IPS-15b (cell line): ENCODE measurements at regions not wholly inside any gene's neighbourhood (a gene's known extent, or its start where the extent isn't known, plus 50 kb on each side); places are given as distances from the start of the nearest gene placed in this dataset.

Experiments
- H3K27me3 ChIP-seq: one replicate; pipeline ENCODE4 v1.6.1; 2013; ENCODE audit warnings: low read length; ENCODE audit not compliant: control insufficient read depth, insufficient read depth
- H3K36me3 ChIP-seq: one replicate; pipeline ENCODE4 v1.6.1; 2013; ENCODE audit warnings: low read length; ENCODE audit not compliant: control insufficient read depth, insufficient read depth
- H3K4me1 ChIP-seq: one replicate; pipeline ENCODE4 v1.6.1; 2013; ENCODE audit warnings: mild to moderate bottlenecking, low read length; ENCODE audit not compliant: control insufficient read depth, insufficient read depth
- H3K4me3 ChIP-seq: one replicate; pipeline ENCODE4 v1.5.1; 2013; ENCODE audit warnings: low read depth, low read length
- H3K9ac ChIP-seq: one replicate; pipeline ENCODE4 v1.6.1; 2013; ENCODE audit warnings: low read depth, mild to moderate bottlenecking, low read length
- H3K9me3 ChIP-seq: one replicate; pipeline ENCODE4 v1.6.1; 2013; ENCODE audit warnings: mild to moderate bottlenecking, low read length; ENCODE audit not compliant: control insufficient read depth, insufficient read depth

DNA sequence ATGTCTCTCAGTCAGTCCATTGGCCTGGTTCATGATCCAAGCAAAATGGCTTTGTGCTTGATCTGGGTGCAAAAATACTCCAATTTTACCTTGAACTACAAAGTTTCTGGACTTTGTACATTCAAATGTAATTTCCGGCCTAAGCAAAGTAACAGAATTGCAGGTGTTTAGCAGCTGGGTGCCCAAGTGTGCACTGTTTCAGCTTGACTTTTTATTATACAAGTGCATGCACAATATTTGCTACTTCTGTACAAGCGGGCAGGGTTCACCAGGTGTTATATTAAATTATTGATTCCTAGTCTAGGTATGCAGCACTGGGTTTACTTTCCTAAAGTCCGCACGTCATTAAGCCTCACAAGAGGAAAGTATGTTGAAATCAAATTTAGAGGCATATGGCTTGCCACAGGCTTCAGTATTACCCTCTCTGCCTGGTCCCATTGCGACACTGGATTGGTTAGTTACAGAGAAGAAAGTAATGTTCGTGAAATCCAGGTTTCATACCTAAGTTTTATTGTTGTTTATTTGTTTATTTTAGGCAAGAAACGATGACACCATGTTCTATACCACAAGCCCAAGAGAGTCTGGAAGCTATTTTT is 376.9 kb upstream of the CTSO start:
- H3K27me3 ChIP-seq, result no peaks in the 10 kb centered on the region
- H3K36me3 ChIP-seq, result no peaks in the 10 kb centered on the region
- no peak overlapping the region for H3K9ac ChIP-seq
- no peaks in the 10 kb centered on the region for H3K9me3 ChIP-seq
- peaks cover 3% of the 10 kb centered on the region for H3K4me1 ChIP-seq
- no peak overlapping the region for H3K4me3 ChIP-seq

DNA sequence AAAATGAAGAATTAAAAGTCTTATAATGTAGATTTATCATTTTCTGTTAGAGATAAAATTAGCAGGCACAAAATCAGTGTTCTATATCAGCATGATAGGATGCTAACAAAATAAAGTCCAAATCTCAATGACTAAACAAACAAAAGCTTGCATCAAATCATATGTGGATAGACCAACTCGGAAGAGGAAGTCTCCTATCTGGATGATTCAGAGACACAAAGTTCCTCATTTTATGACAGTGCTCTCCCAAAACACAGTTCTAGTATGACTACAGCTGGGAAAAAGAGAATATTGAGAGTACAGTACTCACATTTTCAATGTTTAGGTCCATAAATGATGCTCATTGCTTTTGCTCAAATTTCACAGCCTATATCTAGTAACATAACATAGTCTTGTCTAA is 376.1 kb upstream of the CTSO start:
- H3K27me3 ChIP-seq, result no peaks in the 10 kb centered on the region
- H3K9ac ChIP-seq, result no peak overlapping the region
- peaks cover 3% of the 10 kb centered on the region for H3K4me1 ChIP-seq
- no peak overlapping the region for H3K4me3 ChIP-seq
- H3K9me3 ChIP-seq, result no peaks in the 10 kb centered on the region
- H3K36me3 ChIP-seq, result no peaks in the 10 kb centered on the region

GRCh38 chr4:156328882-156329281 is 375.2 kb upstream of the CTSO start:
- Histone ChIP-seq H3K27me3 (no peaks in the 10 kb centered on the region), H3K4me3 (no peak overlapping the region), H3K36me3 (no peaks in the 10 kb centered on the region), H3K9ac (no peak overlapping the region), H3K9me3 (no peaks in the 10 kb centered on the region), H3K4me1 (no peaks in the 10 kb centered on the region)

DNA sequence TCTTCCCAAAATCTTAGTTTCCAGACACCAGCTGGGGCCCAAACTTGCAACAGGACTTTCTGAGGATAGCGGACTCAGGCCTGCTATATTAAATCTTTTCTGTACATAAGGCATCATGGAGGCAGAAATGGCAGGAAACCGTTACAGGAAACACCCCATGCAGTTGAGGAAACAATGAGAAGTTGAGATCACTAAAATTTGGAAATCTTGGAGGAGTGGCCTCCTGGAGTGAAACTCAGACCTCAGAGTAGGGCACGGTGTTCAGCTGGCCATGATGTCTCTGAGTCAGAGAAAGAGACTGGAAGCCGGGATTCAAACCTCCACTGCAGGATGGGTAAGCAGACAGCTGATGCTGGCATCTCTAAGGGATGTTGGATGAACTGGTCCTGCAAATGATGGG is 372.6 kb upstream of the CTSO start:
- H3K4me3 ChIP-seq, result no peak overlapping the region
- H3K36me3 ChIP-seq, result no peaks in the 10 kb centered on the region
- H3K9me3 ChIP-seq, result no peaks in the 10 kb centered on the region
- no peak overlapping the region for H3K9ac ChIP-seq
- H3K4me1 ChIP-seq, result no peaks in the 10 kb centered on the region
- H3K27me3 ChIP-seq, result no peaks in the 10 kb centered on the region

DNA sequence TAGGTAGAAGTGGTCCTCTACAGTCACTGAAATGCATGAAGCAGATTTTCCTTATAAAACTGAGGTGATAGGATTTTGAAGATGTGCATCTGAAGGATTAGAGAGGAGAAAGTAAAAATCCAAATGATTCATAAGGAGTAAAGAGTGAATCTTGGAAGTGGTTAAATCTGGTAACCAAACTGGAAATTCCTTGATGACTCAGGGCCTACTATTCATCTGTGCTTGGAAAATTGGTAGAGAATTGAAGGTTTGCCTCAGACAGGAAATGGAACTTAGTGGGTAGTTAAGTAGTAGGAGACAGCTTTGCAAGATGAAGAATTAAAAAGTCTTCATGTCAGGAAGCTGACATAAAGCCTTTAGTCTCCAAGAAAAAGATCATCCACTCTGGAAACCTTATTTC is 368.9 kb upstream of the CTSO start:
- H3K9ac ChIP-seq, result no peak overlapping the region
- no peaks in the 10 kb centered on the region for H3K36me3 ChIP-seq
- no peaks in the 10 kb centered on the region for H3K4me1 ChIP-seq
- no peaks in the 10 kb centered on the region for H3K9me3 ChIP-seq
- H3K4me3 ChIP-seq, result no peak overlapping the region
- no peaks in the 10 kb centered on the region for H3K27me3 ChIP-seq

GRCh38 chr4:156321203-156321602 is 367.5 kb upstream of the CTSO start:
- H3K36me3 ChIP-seq, result no peaks in the 10 kb centered on the region

DNA sequence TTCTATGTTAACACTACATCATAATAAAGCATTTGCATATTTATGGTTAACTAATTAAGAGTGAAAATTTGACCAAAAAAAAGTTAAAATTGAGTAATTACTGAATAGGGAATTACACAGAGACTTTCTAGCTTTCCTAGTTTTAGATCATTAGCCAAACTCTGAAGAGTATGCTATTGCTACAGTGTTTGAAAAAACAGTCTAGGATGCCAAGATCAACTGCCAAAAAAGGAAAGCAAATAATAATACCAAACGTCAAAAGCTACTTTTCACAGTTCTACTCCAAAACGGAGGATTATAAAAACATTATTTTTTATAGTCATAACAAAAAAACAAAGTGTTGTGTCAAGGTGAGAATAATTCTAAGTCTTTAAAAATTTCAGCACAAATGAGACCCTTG is 359.8 kb upstream of the CTSO start:
- Histone ChIP-seq H3K9me3 (no peaks in the 10 kb centered on the region), H3K9ac (no peak overlapping the region), H3K36me3 (no peaks in the 10 kb centered on the region), H3K4me3 (no peak overlapping the region), H3K4me1 (no peaks in the 10 kb centered on the region), H3K27me3 (no peaks in the 10 kb centered on the region)

More at GRCh38 chr4:156321203-156321602, 367.5 kb upstream of the CTSO start:
- Histone ChIP-seq H3K4me1 (no peaks in the 10 kb centered on the region), H3K9me3 (no peaks in the 10 kb centered on the region), H3K9ac (no peak overlapping the region), H3K27me3 (no peaks in the 10 kb centered on the region), H3K4me3 (no peak overlapping the region)

DNA sequence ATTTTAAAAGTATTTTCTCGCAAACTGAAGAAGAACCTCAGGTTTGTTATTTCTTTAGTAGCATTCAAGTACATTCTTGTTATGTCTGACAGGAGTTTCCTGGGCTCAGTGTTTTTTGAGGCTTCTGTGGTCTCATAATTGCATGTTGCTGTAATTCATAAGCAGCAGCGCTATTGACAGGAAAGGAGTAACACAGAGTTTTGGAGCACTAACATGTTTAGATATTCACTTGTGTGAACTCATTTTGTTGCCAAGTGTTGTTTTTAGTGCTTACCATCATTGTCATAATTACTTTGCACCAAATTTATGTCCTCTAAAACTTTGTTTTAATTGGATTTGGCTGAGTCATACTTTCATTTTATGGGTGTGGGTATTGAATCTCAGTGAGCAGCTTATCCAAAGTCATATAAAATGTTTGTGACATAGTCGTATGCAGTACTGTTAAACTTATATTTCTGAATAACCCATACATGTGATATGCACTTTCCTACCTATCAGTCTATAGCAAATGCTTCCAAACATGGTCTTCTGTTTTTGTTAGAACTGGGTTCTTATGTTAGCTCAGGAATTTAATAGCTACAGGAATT is 358.7 kb upstream of the CTSO start:
- H3K27me3 ChIP-seq, result no peaks in the 10 kb centered on the region
- H3K36me3 ChIP-seq, result no peaks in the 10 kb centered on the region
- no peaks in the 10 kb centered on the region for H3K9me3 ChIP-seq
- no peak overlapping the region for H3K4me3 ChIP-seq
- H3K4me1 ChIP-seq, result no peaks in the 10 kb centered on the region
- no peak overlapping the region for H3K9ac ChIP-seq

- H3K36me3 ChIP-seq, result no peaks in the 10 kb centered on the region
- H3K9ac ChIP-seq, result no peak overlapping the region
- H3K27me3 ChIP-seq, result no peaks in the 10 kb centered on the region
- H3K9me3 ChIP-seq, result no peaks in the 10 kb centered on the region
- peaks cover 11% of the 10 kb centered on the region for H3K4me1 ChIP-seq
- H3K4me3 ChIP-seq, result no peak overlapping the region
Observed at GRCh38 chr4:156309031-156309430, 355.4 kb upstream of the CTSO start.

- Histone ChIP-seq H3K4me3 (no peak overlapping the region), H3K27me3 (no peaks in the 10 kb centered on the region), H3K9me3 (no peaks in the 10 kb centered on the region), H3K4me1 (peaks cover 16% of the 10 kb centered on the region), H3K9ac (no peak overlapping the region), H3K36me3 (no peaks in the 10 kb centered on the region)
Observed at GRCh38 chr4:156303708-156304107, 350.0 kb upstream of the CTSO start.

- Histone ChIP-seq H3K4me3 (no peak overlapping the region), H3K27me3 (no peaks in the 10 kb centered on the region), H3K4me1 (no peaks in the 10 kb centered on the region), H3K9me3 (no peaks in the 10 kb centered on the region), H3K36me3 (no peaks in the 10 kb centered on the region), H3K9ac (no peak overlapping the region)
Observed at GRCh38 chr4:156298230-156298629, 344.6 kb upstream of the CTSO start.

GRCh38 chr4:156295676-156296195 is 342.1 kb upstream of the CTSO start:
- Histone ChIP-seq H3K4me3 (no peak overlapping the region), H3K27me3 (no peaks in the 10 kb centered on the region), H3K36me3 (no peaks in the 10 kb centered on the region), H3K4me1 (no peaks in the 10 kb centered on the region), H3K9me3 (no peaks in the 10 kb centered on the region), H3K9ac (no peak overlapping the region)
